ENCODE measurements at regions not wholly inside any gene's neighbourhood (a gene's known extent, or its start where the extent isn't known, plus 50 kb on each side); places are given as distances from the start of the nearest gene placed in this dataset.

- TF ChIP-seq CTCF (IDR thresholded peaks at IDR 0.05; ENCODE audit: insufficient read depth, low read depth, low read length), result no peak
- POLR2A ChIA-PET, result no interaction called here
- Histone ChIP-seq H3K27me3 (ENCODE audit: control insufficient read depth, insufficient read depth, low read length) (no peaks in the 10 kb centered on the region), H3K36me3 (ENCODE audit: control insufficient read depth, insufficient read depth, low read length) (no peaks in the 10 kb centered on the region), H3K4me3 (ENCODE audit: low read depth, low read length) (no peak overlapping the region)
- CTCF ChIA-PET, result no interaction called here
- no peak for DNase-seq (ENCODE audit: low read depth)
These were observed 158.3 kb downstream of the FAM174A start for GRCh38 chr5:100693481-100693880.

GRCh38 chr5:100694100-100694499 is 158.9 kb downstream of the FAM174A start:
- Histone ChIP-seq H3K4me3 (ENCODE audit: low read depth, low read length) (no peak overlapping the region), H3K27me3 (ENCODE audit: control insufficient read depth, insufficient read depth, low read length) (no peaks in the 10 kb centered on the region), H3K36me3 (ENCODE audit: control insufficient read depth, insufficient read depth, low read length) (no peaks in the 10 kb centered on the region)
- CTCF ChIA-PET, result no interaction called here
- DNase-seq (ENCODE audit: low read depth), result no peak
- TF ChIP-seq CTCF (IDR thresholded peaks at IDR 0.05; ENCODE audit: insufficient read depth, low read depth, low read length), result no peak
- POLR2A ChIA-PET, result no interaction called here

GRCh38 chr5:100697970-100698369 is 162.8 kb downstream of the FAM174A start:
- no peaks in the 10 kb centered on the region for H3K36me3 ChIP-seq (ENCODE audit: control insufficient read depth, insufficient read depth, low read length)
- ChIA-PET POLR2A (no interaction called here), CTCF (interaction anchor here (1.1 kb wide), 1 partner anchor 36 kb away, joined by 3 read pairs; no protein-coding TSS in a partner anchor)
- DNase-seq (ENCODE audit: low read depth), result no peak
- no peaks in the 10 kb centered on the region for H3K27me3 ChIP-seq (ENCODE audit: control insufficient read depth, insufficient read depth, low read length)
- no peak overlapping the region for H3K4me3 ChIP-seq (ENCODE audit: low read depth, low read length)
- peak; percentile 16; the same call in 1 of the 2 replicates for TF ChIP-seq CTCF (IDR thresholded peaks at IDR 0.05; ENCODE audit: insufficient read depth, low read depth, low read length)

GRCh38 chr5:100706776-100707175 is 171.6 kb downstream of the FAM174A start:
- no peak for DNase-seq (ENCODE audit: low read depth)
- Histone ChIP-seq H3K36me3 (ENCODE audit: control insufficient read depth, insufficient read depth, low read length) (no peaks in the 10 kb centered on the region), H3K27me3 (ENCODE audit: control insufficient read depth, insufficient read depth, low read length) (no peaks in the 10 kb centered on the region), H3K4me3 (ENCODE audit: low read depth, low read length) (no peak overlapping the region)
- POLR2A ChIA-PET, result no interaction called here
- CTCF ChIA-PET, result no interaction called here
- TF ChIP-seq CTCF (IDR thresholded peaks at IDR 0.05; ENCODE audit: insufficient read depth, low read depth, low read length), result peak; percentile 18; the same call in 1 of the 2 replicates

- DNase-seq (ENCODE audit: low read depth), result no peak
- CTCF ChIA-PET, result no interaction called here
- no peaks in the 10 kb centered on the region for H3K36me3 ChIP-seq (ENCODE audit: control insufficient read depth, insufficient read depth, low read length)
- POLR2A ChIA-PET, result no interaction called here
- no peak for TF ChIP-seq CTCF (IDR thresholded peaks at IDR 0.05; ENCODE audit: insufficient read depth, low read depth, low read length)
- no peak overlapping the region for H3K4me3 ChIP-seq (ENCODE audit: low read depth, low read length)
- no peaks in the 10 kb centered on the region for H3K27me3 ChIP-seq (ENCODE audit: control insufficient read depth, insufficient read depth, low read length)
These were observed 173.5 kb downstream of the FAM174A start for GRCh38 chr5:100708645-100709171.

All from BJ (cell line).